ENCODE measurements at regions not wholly inside any gene's neighbourhood (a gene's known extent, or its start where the extent isn't known, plus 50 kb on each side); places are given as distances from the start of the nearest gene placed in this dataset.
A peak's percentile ranks its signal among the peaks of the same experiment; 100 is the strongest.
"Not testable (repeated sequence)": the region's sequence is repeated elsewhere in the genome, so short reads cannot be mapped to it uniquely, and the experiment has no call there.

DNA sequence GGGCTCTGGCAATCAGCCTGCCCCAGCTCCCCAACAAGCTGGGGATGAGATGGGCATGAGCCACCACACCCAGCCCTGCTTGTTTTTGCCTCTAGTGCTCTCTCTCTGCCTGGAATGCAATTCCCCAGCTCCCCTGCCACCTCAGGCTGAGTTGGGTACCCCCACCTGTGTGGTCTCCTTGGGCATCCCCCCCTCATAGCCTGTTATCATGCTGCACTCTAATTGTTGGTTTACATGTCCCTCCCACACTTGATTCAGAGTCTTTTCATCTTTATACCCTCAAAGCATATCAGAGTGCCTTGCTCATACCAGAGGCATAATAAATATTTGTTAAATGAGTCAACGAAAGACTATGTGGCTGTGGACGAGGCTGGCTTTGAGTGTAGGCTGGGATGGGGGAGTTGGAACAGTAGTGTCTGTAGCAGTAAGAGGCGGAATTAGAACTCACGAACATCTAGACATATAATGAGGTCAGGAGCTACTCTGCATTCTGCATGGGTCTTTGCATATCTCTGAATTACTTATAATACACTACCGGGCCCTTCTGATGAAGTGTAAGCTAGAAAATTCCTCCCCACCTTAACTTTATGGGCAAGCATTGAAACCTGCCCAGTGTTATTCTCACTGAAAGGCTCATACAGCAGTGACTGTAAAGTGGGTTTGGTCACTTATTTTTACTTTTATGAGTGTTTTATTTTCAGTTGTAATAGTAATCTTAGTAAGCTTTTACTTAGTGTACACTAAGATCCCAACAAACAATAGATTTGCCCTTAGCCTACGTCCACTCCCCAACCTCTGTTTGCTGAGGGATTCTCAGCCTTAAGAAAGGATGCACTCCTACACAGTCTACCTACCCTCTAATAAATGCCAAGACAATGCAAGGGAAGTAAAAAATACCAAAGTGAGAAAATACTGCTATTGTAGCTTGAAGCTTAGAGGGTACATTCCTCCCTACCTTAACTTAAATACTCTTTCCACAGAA, 58.7 kb downstream of the EDN1 start:
- DNase-seq, result no peak

GRCh38 chr6:12350644-12351170, 60.5 kb downstream of the EDN1 start:
- no peak for DNase-seq

DNA sequence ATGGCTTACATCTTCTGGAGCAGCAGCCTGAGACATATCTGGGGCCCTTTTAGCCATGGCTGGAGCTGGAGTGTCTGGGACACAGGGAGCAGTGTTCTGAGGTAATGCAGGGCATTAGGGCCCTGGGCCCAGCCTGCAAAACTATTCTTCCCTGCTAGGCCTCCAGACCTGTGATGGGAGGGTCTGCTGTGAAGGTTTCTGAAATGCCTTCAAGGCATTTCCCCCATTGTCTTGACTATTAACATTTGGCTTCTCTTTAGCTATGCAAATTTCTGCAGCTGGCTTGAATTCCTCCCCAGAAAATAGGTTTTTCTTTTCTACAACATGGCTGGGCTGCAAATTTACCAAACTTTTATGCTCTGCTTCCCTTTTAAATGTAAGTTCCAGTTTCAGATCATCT, 61.5 kb downstream of the EDN1 start:
- no peak for DNase-seq

GRCh38 chr6:12353731-12354130, 63.6 kb downstream of the EDN1 start:
- DNase-seq, result no peak

DNA sequence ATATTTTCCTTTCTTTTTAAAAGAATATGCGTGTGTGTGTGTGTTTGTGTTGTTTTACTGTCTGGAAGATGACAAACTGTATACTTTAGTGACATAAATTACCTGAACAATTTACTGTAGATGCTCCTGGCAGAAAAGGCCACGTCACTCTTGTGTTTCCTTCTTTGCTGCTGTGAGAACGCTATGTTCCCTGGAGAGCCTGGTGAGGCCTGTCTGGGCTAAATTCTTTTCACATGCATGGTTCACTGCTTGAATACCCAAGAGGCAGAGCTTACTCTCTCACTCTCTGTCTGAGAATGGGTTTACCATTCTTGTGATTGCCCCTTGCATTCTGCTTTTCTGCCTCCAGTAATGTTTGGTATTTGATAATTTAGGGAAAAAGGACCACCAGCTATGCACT, 64.3 kb downstream of the EDN1 start:
- peak; percentile 84 for DNase-seq

- DNase-seq, result no peak
Measured at GRCh38 chr6:12355354-12355753, 65.2 kb downstream of the EDN1 start.

DNA sequence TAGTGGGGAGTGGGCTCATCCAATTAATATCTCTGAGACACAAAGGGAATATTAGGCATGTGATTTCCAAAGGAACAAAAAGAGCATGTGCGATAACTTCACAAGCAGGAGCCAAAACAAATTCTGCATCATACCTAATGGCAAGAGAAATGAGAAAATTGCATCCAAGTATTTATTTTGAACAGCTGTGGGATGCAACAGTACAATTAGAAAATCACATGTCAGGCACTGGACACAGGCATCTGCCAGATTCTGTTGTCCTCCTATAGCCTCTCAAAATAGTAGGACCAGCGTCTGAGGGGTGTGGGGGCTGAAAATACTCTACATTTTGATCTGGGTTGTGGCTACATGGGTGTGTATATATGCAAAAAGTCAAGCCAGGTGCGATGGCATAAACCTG, 66.3 kb downstream of the EDN1 start:
- no peak for DNase-seq

DNA sequence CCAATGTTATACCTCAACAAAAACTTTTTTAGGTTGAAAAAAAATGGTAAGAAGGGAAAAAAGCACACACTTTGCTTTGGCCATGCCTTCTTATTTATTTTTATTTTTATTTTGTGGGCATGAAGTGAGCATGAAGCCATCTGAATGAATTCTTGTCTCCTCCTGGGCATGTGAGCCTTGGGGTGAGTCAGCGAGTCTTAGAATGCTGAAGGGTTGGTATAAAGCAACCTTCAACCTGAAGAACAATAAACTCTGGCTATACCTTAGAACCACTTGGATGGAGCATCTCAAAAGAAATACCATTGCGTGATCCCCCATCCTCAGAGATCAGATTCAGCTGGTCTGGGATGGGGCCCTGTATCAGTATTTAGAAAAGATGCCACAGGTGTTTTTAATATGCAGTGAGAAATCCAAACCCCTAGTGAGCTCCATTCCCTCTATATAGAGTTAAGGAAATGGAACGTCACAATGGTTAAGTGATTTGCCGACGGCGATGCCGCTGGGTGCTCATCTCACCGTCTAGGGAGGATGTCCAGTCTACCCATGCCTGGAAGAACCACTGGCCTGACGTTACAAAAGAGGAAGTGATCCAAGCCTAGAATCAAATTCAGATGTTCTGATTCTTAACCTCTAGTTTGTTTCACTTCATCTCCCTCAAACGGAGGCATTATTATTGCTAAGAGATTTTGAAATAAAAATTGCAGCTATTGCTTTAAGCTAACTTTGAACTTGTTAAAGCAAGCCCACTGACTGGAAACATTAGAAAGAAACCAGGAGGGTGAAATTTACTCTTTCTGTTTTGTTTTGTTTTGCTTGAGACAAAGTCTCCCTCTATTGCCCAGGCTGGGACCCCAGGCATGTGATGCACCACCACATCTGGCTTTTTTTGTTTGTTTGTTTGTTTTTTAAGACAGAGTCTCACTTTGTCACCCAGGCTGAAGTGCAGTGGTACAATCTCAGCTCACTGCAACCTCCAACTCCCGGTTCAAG, 67.1 kb downstream of the EDN1 start:
- no peak for DNase-seq

- DNase-seq, result no peak
Measured at GRCh38 chr6:12359036-12359435, 68.9 kb downstream of the EDN1 start.

GRCh38 chr6:12361042-12361765, 71.0 kb downstream of the EDN1 start:
- DNase-seq, result no peak

DNA sequence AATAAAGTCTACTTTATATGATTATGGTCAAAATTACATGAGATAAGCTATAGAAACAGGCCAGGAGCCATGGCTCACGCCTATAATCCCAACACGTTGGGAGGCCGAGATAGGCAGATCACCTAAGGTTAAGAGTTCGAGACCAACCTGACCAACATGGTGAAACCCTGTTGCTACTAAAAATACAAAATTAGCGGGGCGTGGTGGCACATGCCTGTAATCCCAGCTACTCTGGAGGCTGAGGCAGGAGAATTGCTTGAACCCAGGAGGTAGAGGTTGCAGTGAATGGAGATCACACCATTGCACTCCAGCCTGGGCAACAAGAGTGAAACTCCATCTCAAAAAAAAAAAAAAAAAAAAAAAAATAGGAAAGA, 73.1 kb downstream of the EDN1 start:
- DNase-seq, result not testable (repeated sequence)

GRCh38 chr6:12363651-12364381, 73.7 kb downstream of the EDN1 start:
- DNase-seq, result no peak

DNA sequence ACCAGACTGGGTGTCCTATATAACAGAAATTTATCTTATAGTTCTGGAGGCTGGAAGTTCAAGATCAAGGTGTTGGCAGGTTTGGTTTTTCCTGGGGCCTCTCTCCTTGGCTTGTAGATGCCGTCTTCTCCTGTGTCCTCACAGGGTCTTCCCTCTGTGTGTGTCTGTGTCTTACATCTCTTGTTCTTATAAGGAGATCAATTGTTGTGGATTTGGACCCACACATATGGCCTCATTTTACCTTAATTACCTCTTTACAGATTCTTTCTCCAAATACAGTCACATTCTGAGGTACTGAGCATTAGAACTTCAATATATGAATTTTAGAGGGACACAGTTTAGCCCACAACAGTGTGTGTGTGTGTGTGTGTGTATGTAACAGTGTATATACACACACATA, 74.5 kb downstream of the EDN1 start:
- no peak for DNase-seq

- no peak for DNase-seq
Measured at GRCh38 chr6:12366731-12367130, 76.6 kb downstream of the EDN1 start.

DNA sequence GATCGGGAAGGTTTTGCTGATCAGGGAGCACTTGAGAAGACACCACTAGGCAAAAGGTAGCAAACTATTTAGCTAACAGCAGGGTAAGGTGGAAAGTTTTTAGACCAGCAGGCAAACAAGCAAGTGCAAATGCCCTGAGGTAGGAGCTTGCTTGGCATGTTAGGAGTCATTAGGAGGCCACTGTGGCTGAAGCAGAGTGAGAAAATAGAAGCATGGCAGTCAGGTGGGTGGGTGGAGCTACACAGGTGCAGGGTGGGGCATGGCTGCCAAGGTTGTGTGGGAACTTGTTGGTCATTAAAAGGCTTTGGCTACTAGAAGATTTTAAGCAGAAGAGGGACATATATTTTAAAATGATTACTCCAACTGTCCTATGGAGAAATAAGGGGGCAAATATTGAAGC, 77.3 kb downstream of the EDN1 start:
- no peak for DNase-seq

- DNase-seq, result no peak
Measured at GRCh38 chr6:12369355-12369754, 79.2 kb downstream of the EDN1 start.

GRCh38 chr6:12369781-12370262, 79.7 kb downstream of the EDN1 start:
- no peak for DNase-seq

GRCh38 chr6:12371151-12371550, 81.0 kb downstream of the EDN1 start:
- no peak for DNase-seq

DNA sequence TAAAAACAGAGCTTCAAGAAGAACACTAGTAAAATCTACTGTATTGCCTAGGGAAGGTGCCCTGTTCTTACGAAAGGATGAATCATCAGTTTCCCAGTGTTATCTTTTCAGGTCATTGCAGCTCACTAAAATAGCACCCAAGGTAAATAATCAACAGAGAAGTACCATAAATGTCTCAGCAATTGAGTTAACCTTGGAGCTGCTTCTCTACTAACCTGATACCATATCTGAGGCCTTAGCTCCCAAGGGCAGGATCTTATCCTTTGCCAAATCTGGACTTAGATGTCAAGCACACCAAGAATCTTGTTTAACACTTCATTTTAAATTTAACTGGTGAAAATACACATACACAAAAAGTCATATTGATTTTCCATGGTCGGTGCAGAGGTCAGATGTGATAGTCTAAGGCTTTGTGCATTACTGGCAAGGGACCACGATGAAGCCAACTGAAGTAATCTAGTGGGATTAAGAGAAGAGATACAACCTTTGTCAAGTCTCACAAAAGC, 81.5 kb downstream of the EDN1 start:
- DNase-seq, result no peak

DNA sequence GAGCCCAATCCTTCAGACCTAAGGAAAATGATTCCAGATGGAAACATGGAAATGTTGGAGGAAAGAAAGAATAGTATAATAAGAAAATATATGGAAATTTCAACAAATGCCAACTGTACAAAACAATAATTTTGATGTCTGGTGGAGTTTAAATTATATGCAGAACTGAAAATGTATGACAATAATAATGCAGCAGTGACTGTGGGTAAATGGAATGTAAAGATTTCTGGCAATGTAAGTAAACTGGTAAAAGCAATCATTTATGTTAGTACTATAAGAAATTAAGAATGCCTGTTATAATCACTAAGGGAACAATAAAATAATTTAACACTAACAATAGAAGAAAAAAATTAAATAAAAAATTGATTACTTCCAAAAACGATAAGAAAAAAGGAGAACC, 89.0 kb downstream of the EDN1 start:
- no peak for DNase-seq

GRCh38 chr6:12381587-12381986, 91.4 kb downstream of the EDN1 start:
- DNase-seq, result no peak

DNA sequence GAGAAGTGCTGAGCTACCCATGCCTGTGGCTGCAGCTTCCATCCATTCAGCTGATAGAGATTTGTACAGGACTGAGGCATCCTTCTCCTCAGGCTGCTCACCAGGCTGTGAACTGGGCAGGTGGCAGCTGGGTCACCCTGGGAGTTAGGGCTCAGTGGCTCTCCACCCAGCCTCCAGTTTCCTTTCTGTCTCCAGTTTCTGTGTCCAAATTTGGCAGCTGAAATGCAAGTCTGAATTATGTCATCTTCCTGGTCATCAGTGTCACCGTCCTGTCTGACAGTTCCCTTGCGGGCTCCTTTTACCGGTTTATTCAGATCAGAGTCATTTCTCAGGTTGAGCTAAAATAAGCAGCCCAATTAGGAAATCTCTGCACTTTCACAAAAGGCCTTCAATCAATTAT, 93.3 kb downstream of the EDN1 start:
- DNase-seq, result no peak

Measured in eye (tissue), 1 donor.